HCT116 (cell line): ENCODE measurements at regions not wholly inside any gene's neighbourhood (a gene's known extent, or its start where the extent isn't known, plus 50 kb on each side); places are given as distances from the start of the nearest gene placed in this dataset.

Source experiments
- ATAC-seq: fragments of 200-7000 bp; cut with Tn5 transposase; 2 replicates; pipeline ENCODE4 v1.9.1; 2020; ENCODE audit warnings: mild to moderate bottlenecking, moderate library complexity
- BruUV-seq: library from RNA; stranded (reverse); fragments of 400-500 nt; replicated peaks from 2 replicates; lab custom pipeline; 2021; lab: Mats Ljungman, UMichigan
- CTCF ChIA-PET: fragments of 300-600 bp; sonication (Branson Sonifier 250); formaldehyde crosslinking; loops from one replicate; lab custom pipeline; 2021; ENCODE audit warnings: antibody characterized with exemption; lab: Charles Lee
- POLR2A ChIA-PET: fragments of 300-600, 350-600 bp; sonication (Branson Sonifier 250); formaldehyde crosslinking; loops from one replicate; lab custom pipeline; 2021; ENCODE audit warnings: antibody characterized with exemption; lab: Charles Lee
- RAD21 ChIA-PET, 2 experiments: fragments of 300-600 bp; sonication (Branson Sonifier 250); formaldehyde crosslinking; loops; one replicate each; lab custom pipeline; 2023; ENCODE audit warnings: low total read pairs in 2 of 2; ENCODE audit not compliant: uncharacterized antibody in 2 of 2, unreplicated experiment in 2 of 2, low non-redundant PET in 1 of 2; lab: Charles Lee
- DNase-seq: peaks from one replicate; pipeline ENCODE4 v3.0.0-alpha.2; 2010; ENCODE audit warnings: low read depth, low spot score
- H2AFZ ChIP-seq: fragments of 200-600 bp; shearing (Covaris generic), sonication (generic); 2 replicates; pipeline ENCODE4 v1.6.1; 2017; ENCODE audit warnings: low read depth, mixed run types, mixed read lengths, antibody characterized with exemption, low read length; ENCODE audit not compliant: poor library complexity, severe bottlenecking
- H3K27ac ChIP-seq: 2 replicates; pipeline ENCODE4 v1.5.1; 2012; ENCODE audit warnings: low read depth, low read length
- H3K27me3 ChIP-seq: fragments of 200-600 bp; sonication (generic); 2 replicates; pipeline ENCODE4 v1.6.1; 2016; ENCODE audit warnings: mixed run types, low read length, mixed read lengths; ENCODE audit not compliant: insufficient read depth
- H3K36me3 ChIP-seq, 2 experiments: fragments of 200-500 bp in 1 of 2; fragments of 200-600 bp in 1 of 2; sonication (Bioruptor generic) in 1 of 2; sonication (generic) in 1 of 2; 2 replicates each; pipeline versions ENCODE4 v1.5.1 to v1.6.1; 2014 to 2016; ENCODE audit warnings: low read length in 2 of 2, inconsistent platforms in 1 of 2, mixed read lengths in 1 of 2, mixed run types in 1 of 2; ENCODE audit not compliant: insufficient read depth in 2 of 2, control insufficient read depth in 1 of 2
- H3K4me1 ChIP-seq, 2 experiments: fragments of 200-600 bp in 1 of 2; sonication (generic) in 1 of 2; 2 replicates each; pipeline versions ENCODE4 v1.5.1 to v1.6.1; 2012 to 2017; ENCODE audit warnings: low read length in 2 of 2, inconsistent platforms in 1 of 2, mild to moderate bottlenecking in 1 of 2, mixed read lengths in 1 of 2, mixed run types in 1 of 2, moderate library complexity in 1 of 2; ENCODE audit not compliant: insufficient read depth in 2 of 2, control insufficient read depth in 1 of 2
- H3K4me2 ChIP-seq: fragments of 200-600 bp; sonication (generic); 2 replicates; pipeline ENCODE4 v1.6.1; 2017; ENCODE audit warnings: mixed run types, low read length, mixed read lengths
- H3K4me3 ChIP-seq, 2 experiments: fragments of 200-600 bp in 1 of 2; sonication (generic) in 1 of 2; replicated peaks in 1 of 2; 2 replicates each; pipeline ENCODE4 v1.5.1; 2011 to 2016; ENCODE audit warnings: low read length in 2 of 2, control low read depth in 1 of 2, low read depth in 1 of 2, mild to moderate bottlenecking in 1 of 2, mixed read lengths in 1 of 2, mixed run types in 1 of 2
- H3K79me2 ChIP-seq: fragments of 200-600 bp; sonication (generic); 2 replicates; pipeline ENCODE4 v1.6.1; 2017; ENCODE audit warnings: mild to moderate bottlenecking, mixed run types, low read length, moderate library complexity, mixed read lengths; ENCODE audit not compliant: insufficient read depth
- H3K9ac ChIP-seq: fragments of 200-600 bp; sonication (generic); 2 replicates; pipeline ENCODE4 v1.6.1; 2016; ENCODE audit warnings: low read length, mixed read lengths
- H3K9me2 ChIP-seq: fragments of 200-600 bp; sonication (generic), shearing (Covaris generic); 2 replicates; pipeline ENCODE4 v1.6.1; 2017; ENCODE audit warnings: mixed run types, mild to moderate bottlenecking, moderate library complexity; ENCODE audit not compliant: insufficient read depth
- H3K9me3 ChIP-seq, 2 experiments: fragments of 200-500 bp in 1 of 2; fragments of 200-600 bp in 1 of 2; sonication (Bioruptor generic) in 1 of 2; sonication (generic) in 1 of 2; 2 replicates each; pipeline ENCODE4 v1.6.1; 2014 to 2017; ENCODE audit warnings: low read length in 2 of 2, mixed read lengths in 2 of 2, inconsistent platforms in 1 of 2, low read depth in 1 of 2, mild to moderate bottlenecking in 1 of 2, mixed run types in 1 of 2, moderate library complexity in 1 of 2; ENCODE audit not compliant: control insufficient read depth in 1 of 2, insufficient read depth in 1 of 2
- H4K20me1 ChIP-seq: fragments of 200-600 bp; sonication (generic), shearing (Covaris generic); 2 replicates; pipeline ENCODE4 v1.6.1; 2017; ENCODE audit warnings: mixed run types, mild to moderate bottlenecking, moderate library complexity; ENCODE audit not compliant: insufficient read depth
- CBX3 ChIP-seq: IDR thresholded peaks from 2 replicates; pipeline ENCODE4 v1.6.1; 2012; ENCODE audit warnings: low read depth
- CEBPB ChIP-seq: IDR thresholded peaks from 2 replicates; pipeline ENCODE4 v1.6.1; 2012; ENCODE audit warnings: low read depth
- EGR1 ChIP-seq: IDR thresholded peaks from 2 replicates; pipeline ENCODE4 v1.6.1; 2012; ENCODE audit warnings: low read depth
- ELF1 ChIP-seq: IDR thresholded peaks from 2 replicates; pipeline ENCODE4 v1.6.1; 2012; ENCODE audit warnings: low read depth, borderline replicate concordance
- EZH2phosphoT487 ChIP-seq: fragments of 200-600 bp; IDR thresholded peaks from 2 replicates; pipeline ENCODE4 v1.6.1; 2018; ENCODE audit warnings: antibody characterized with exemption, borderline replicate concordance
- JUND ChIP-seq: IDR thresholded peaks from 2 replicates; pipeline ENCODE4 v1.6.1; 2012
- MAX ChIP-seq: IDR thresholded peaks from 2 replicates; pipeline ENCODE4 v1.6.1; 2012
- POLR2A ChIP-seq: IDR thresholded peaks from 2 replicates; pipeline ENCODE4 v1.7.0; 2011; ENCODE audit warnings: borderline replicate concordance; ENCODE audit not compliant: insufficient read depth, insufficient read length; ENCODE audit errors: extremely low read depth
- SRF ChIP-seq: IDR thresholded peaks from 2 replicates; pipeline ENCODE4 v1.6.1; 2012; ENCODE audit warnings: low read depth
- TCF7L2 ChIP-seq: IDR thresholded peaks from 2 replicates; pipeline ENCODE4 v1.7.0; 2011; ENCODE audit warnings: borderline replicate concordance, inconsistent platforms; ENCODE audit not compliant: insufficient read depth, insufficient read length; ENCODE audit errors: extremely low read depth
- ZBTB33 ChIP-seq: IDR thresholded peaks from 2 replicates; pipeline ENCODE4 v1.6.1; 2011; ENCODE audit warnings: mild to moderate bottlenecking, low read length, moderate library complexity; ENCODE audit not compliant: insufficient replicate concordance; ENCODE audit errors: extremely low read depth
- ZFX ChIP-seq: fragments of 450-650 bp; IDR thresholded peaks from 2 replicates; pipeline ENCODE4 v1.6.1; 2017
- ZNF274 ChIP-seq: fragments of 200-500 bp; sonication (Bioruptor generic); IDR thresholded peaks from 2 replicates; pipeline ENCODE4 v1.6.1; 2014; ENCODE audit warnings: mild to moderate bottlenecking, low read depth, low read length, inconsistent platforms
- intact Hi-C: fragments of 100-400 bp; cut with micrococcal nuclease; formaldehyde crosslinking; loops from 2 replicates; pipeline ENCODE4 v1.10.0; 2022
- TF ChIP-seq, protein P1 (sequence below): IDR thresholded peaks from 2 replicates; pipeline ENCODE4 v1.6.1; 2012
- TF ChIP-seq, protein P2 (sequence below): IDR thresholded peaks from 2 replicates; pipeline ENCODE4 v1.6.1; 2012; ENCODE audit warnings: low read depth

- no TSS peak for BruUV-seq
- ChIA-PET CTCF (no interaction called here), POLR2A (no interaction called here), RAD21 (no interaction called here)
- H3K4me3 ChIP-seq, result no peak overlapping the region
- H2AFZ ChIP-seq, result no peak overlapping the region
- H3K27ac ChIP-seq, result no peak overlapping the region
- H3K27me3 ChIP-seq, result no peaks in the 10 kb centered on the region
- H3K36me3 ChIP-seq, result no peaks in the 10 kb centered on the region
- no peak overlapping the region for H3K4me2 ChIP-seq
- H3K9me2 ChIP-seq, result no peaks in the 10 kb centered on the region
- peaks cover 5 to 11% of the 10 kb centered on the region in 2 experiments; a peak in 2 of 4 replicates for H3K9me3 ChIP-seq
- no peaks in the 10 kb centered on the region for H3K79me2 ChIP-seq
- H4K20me1 ChIP-seq, result no peaks in the 10 kb centered on the region
- no peak for TF ChIP-seq SRF
- TF ChIP-seq ELF1, result no peak
- no peak for TF ChIP-seq POLR2A
- TF ChIP-seq TCF7L2, result no peak
- no peak for TF ChIP-seq CEBPB
- TF ChIP-seq EGR1, result no peak
- intact Hi-C loops, result no loop called here
- DNase-seq (no peak), ATAC-seq (no peak)
- H3K4me1 ChIP-seq, result no peaks in the 10 kb centered on the region
- H3K9ac ChIP-seq, result no peak overlapping the region
Observed at GRCh38 chr5:162544905-162545304, 477.3 kb downstream of the GABRG2 start.

- Histone ChIP-seq H3K9me3 (peaks cover 0 to 6% of the 10 kb centered on the region in 2 experiments; a peak in 2 of 4 replicates), H3K4me3 (no peak overlapping the region), H3K79me2 (no peaks in the 10 kb centered on the region), H3K4me1 (no peaks in the 10 kb centered on the region), H3K27ac (no peak overlapping the region), H3K9me2 (no peaks in the 10 kb centered on the region), H2AFZ (no peak overlapping the region), H3K9ac (no peak overlapping the region), H4K20me1 (no peaks in the 10 kb centered on the region), H3K4me2 (no peak overlapping the region), H3K27me3 (no peaks in the 10 kb centered on the region), H3K36me3 (no peaks in the 10 kb centered on the region)
- no peak for ATAC-seq
- intact Hi-C loops, result no loop called here
- BruUV-seq, result no TSS peak
- ChIA-PET POLR2A (no interaction called here), RAD21 (no interaction called here), CTCF (no interaction called here)
- DNase-seq, result no peak
- TF ChIP-seq, protein P1, sequence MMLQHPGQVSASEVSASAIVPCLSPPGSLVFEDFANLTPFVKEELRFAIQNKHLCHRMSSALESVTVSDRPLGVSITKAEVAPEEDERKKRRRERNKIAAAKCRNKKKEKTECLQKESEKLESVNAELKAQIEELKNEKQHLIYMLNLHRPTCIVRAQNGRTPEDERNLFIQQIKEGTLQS, result no peak
- TF ChIP-seq ZBTB33 (no peak), EZH2phosphoT487 (no peak), MAX (no peak), SRF (no peak), POLR2A (no peak), JUND (no peak), ZNF274 (no peak), CEBPB (no peak), ZFX (no peak), CBX3 (no peak)
- TF ChIP-seq, protein P2, sequence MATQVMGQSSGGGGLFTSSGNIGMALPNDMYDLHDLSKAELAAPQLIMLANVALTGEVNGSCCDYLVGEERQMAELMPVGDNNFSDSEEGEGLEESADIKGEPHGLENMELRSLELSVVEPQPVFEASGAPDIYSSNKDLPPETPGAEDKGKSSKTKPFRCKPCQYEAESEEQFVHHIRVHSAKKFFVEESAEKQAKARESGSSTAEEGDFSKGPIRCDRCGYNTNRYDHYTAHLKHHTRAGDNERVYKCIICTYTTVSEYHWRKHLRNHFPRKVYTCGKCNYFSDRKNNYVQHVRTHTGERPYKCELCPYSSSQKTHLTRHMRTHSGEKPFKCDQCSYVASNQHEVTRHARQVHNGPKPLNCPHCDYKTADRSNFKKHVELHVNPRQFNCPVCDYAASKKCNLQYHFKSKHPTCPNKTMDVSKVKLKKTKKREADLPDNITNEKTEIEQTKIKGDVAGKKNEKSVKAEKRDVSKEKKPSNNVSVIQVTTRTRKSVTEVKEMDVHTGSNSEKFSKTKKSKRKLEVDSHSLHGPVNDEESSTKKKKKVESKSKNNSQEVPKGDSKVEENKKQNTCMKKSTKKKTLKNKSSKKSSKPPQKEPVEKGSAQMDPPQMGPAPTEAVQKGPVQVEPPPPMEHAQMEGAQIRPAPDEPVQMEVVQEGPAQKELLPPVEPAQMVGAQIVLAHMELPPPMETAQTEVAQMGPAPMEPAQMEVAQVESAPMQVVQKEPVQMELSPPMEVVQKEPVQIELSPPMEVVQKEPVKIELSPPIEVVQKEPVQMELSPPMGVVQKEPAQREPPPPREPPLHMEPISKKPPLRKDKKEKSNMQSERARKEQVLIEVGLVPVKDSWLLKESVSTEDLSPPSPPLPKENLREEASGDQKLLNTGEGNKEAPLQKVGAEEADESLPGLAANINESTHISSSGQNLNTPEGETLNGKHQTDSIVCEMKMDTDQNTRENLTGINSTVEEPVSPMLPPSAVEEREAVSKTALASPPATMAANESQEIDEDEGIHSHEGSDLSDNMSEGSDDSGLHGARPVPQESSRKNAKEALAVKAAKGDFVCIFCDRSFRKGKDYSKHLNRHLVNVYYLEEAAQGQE, result no peak
Observed at GRCh38 chr5:162550236-162550635, 482.7 kb downstream of the GABRG2 start.
